ENCODE measurements at regions not wholly inside any gene's neighbourhood (a gene's known extent, or its start where the extent isn't known, plus 50 kb on each side); places are given as distances from the start of the nearest gene placed in this dataset.

GRCh38 chr2:7190587-7191324 is 273.5 kb downstream of the RNF144A start:
- H3K36me3 ChIP-seq = no peaks in the 10 kb centered on the region
- H3K27me3 ChIP-seq = no peaks in the 10 kb centered on the region
- DNase-seq (ENCODE audit: low read depth in 1 of 2, low spot score in 1 of 2) = no peak
- no peaks in the 10 kb centered on the region for H3K4me1 ChIP-seq (ENCODE audit: low read depth)
- no peaks in the 10 kb centered on the region for H3K9me3 ChIP-seq (ENCODE audit: low read depth)
- H3K4me3 ChIP-seq = no peak overlapping the region
- no peak overlapping the region for H3K27ac ChIP-seq
- TF ChIP-seq, protein P1, sequence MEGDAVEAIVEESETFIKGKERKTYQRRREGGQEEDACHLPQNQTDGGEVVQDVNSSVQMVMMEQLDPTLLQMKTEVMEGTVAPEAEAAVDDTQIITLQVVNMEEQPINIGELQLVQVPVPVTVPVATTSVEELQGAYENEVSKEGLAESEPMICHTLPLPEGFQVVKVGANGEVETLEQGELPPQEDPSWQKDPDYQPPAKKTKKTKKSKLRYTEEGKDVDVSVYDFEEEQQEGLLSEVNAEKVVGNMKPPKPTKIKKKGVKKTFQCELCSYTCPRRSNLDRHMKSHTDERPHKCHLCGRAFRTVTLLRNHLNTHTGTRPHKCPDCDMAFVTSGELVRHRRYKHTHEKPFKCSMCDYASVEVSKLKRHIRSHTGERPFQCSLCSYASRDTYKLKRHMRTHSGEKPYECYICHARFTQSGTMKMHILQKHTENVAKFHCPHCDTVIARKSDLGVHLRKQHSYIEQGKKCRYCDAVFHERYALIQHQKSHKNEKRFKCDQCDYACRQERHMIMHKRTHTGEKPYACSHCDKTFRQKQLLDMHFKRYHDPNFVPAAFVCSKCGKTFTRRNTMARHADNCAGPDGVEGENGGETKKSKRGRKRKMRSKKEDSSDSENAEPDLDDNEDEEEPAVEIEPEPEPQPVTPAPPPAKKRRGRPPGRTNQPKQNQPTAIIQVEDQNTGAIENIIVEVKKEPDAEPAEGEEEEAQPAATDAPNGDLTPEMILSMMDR (IDR thresholded peaks at IDR 0.05; ENCODE audit: low read depth, low read length) = no peak

DNA sequence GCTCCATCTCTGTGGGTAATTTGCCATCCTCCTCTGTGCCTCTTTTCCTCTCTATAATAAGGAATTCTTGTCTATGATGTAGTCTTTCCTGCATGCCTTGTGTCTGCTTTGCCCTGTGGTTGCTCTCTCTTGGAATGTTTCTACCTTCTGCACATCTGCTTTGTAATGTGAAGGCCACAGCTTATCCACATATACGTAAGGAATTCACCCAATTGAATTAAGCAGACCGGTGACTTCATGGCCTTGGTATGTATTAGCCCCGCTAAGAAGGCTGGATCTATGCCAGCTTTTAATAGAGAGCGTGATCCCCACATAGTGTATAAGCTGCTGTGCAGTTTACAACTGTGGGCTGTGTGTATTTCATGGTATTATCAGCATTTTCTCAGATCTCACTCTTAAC is 274.7 kb downstream of the RNF144A start:
- DNase-seq (ENCODE audit: low read depth in 1 of 2, low spot score in 1 of 2) = peak; percentile 22 to 84
- TF ChIP-seq, protein P1 (IDR thresholded peaks at IDR 0.05; ENCODE audit: low read depth, low read length) = no peak
- Histone ChIP-seq H3K4me3 (no peak overlapping the region), H3K27me3 (no peaks in the 10 kb centered on the region), H3K4me1 (ENCODE audit: low read depth) (no peaks in the 10 kb centered on the region), H3K27ac (no peak overlapping the region), H3K36me3 (no peaks in the 10 kb centered on the region), H3K9me3 (ENCODE audit: low read depth) (no peaks in the 10 kb centered on the region)

DNA sequence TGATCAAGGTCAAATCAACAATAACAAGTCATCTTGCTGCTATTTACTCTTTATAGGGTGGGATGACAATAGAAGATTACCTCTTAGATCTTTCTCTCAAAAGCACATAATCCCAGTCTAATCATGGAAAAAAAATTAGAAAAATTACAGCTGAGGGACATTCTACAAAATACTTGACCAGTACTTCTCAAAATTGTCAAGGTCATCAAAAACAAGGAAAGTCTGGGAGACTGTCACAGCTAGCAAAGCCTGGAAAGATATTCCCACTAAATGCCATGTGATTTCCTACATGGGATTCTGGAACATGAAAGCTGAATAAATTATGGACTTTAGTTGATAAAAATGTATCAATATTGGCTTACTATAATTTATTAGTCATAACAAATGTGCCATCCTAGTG is 276.2 kb downstream of the RNF144A start:
- TF ChIP-seq, protein P1 (IDR thresholded peaks at IDR 0.05; ENCODE audit: low read depth, low read length) = no peak
- H3K4me3 ChIP-seq = no peak overlapping the region
- no peaks in the 10 kb centered on the region for H3K9me3 ChIP-seq (ENCODE audit: low read depth)
- no peak overlapping the region for H3K27ac ChIP-seq
- H3K36me3 ChIP-seq = no peaks in the 10 kb centered on the region
- no peaks in the 10 kb centered on the region for H3K4me1 ChIP-seq (ENCODE audit: low read depth)
- no peaks in the 10 kb centered on the region for H3K27me3 ChIP-seq
- no peak for DNase-seq (ENCODE audit: low read depth in 1 of 2, low spot score in 1 of 2)

DNA sequence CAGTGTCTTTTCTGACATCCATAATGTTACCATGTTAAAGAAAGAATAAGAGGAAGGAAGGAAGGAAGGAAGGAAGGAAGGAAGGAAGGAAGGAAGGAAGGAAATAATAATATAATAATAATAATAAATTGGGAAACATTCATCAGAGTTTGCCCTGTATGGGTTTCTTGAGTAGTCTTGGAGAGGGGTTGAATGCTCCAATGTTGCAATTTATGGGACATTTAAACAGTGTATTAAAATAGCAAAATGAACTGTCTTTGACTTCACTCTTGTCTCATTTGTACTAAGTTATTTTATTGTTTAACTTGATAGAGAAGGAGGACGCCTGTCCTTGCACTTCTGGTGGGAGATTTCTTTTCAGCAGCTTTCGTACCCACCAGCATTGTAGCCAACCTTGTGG is 277.7 kb downstream of the RNF144A start:
- no peaks in the 10 kb centered on the region for H3K27me3 ChIP-seq
- no peaks in the 10 kb centered on the region for H3K9me3 ChIP-seq (ENCODE audit: low read depth)
- H3K4me1 ChIP-seq (ENCODE audit: low read depth) = no peaks in the 10 kb centered on the region
- DNase-seq (ENCODE audit: low read depth in 1 of 2, low spot score in 1 of 2) = no peak
- no peak overlapping the region for H3K27ac ChIP-seq
- no peak overlapping the region for H3K4me3 ChIP-seq
- TF ChIP-seq, protein P1 (IDR thresholded peaks at IDR 0.05; ENCODE audit: low read depth, low read length) = no peak
- no peaks in the 10 kb centered on the region for H3K36me3 ChIP-seq

- Histone ChIP-seq H3K4me3 (no peak overlapping the region), H3K27me3 (no peaks in the 10 kb centered on the region), H3K9me3 (ENCODE audit: low read depth) (no peaks in the 10 kb centered on the region), H3K4me1 (ENCODE audit: low read depth) (no peaks in the 10 kb centered on the region), H3K36me3 (no peaks in the 10 kb centered on the region), H3K27ac (no peak overlapping the region)
- no peak for DNase-seq (ENCODE audit: low read depth in 1 of 2, low spot score in 1 of 2)
- TF ChIP-seq, protein P1 (IDR thresholded peaks at IDR 0.05; ENCODE audit: low read depth, low read length) = no peak
Measured at GRCh38 chr2:7196883-7197282, 279.7 kb downstream of the RNF144A start.
